ENCODE measurements at regions not wholly inside any gene's neighbourhood (a gene's known extent, or its start where the extent isn't known, plus 50 kb on each side); places are given as distances from the start of the nearest gene placed in this dataset.
A peak's percentile ranks its signal among the peaks of the same experiment; 100 is the strongest.
"Not testable (repeated sequence)": the region's sequence is repeated elsewhere in the genome, so short reads cannot be mapped to it uniquely, and the experiment has no call there.

GRCh38 chr1:112126598-112126997 lies 137.1 kb upstream of the KCND3 start:
- H3K4me3 ChIP-seq: no peak overlapping the region
- DNase-seq (ENCODE audit: low spot score in 2 of 2): no peak
- in situ Hi-C loops (cut with MboI; ENCODE audit: low sequenced_read_pairs): no loop called here
- no peaks in the 10 kb centered on the region for H3K27me3 ChIP-seq (ENCODE audit: low read depth)
- H3K9me3 ChIP-seq: no peaks in the 10 kb centered on the region
- H3K4me1 ChIP-seq: no peaks in the 10 kb centered on the region
- H3K36me3 ChIP-seq (replicated peaks): no peaks in the 10 kb centered on the region

GRCh38 chr1:112127606-112128005 lies 138.1 kb upstream of the KCND3 start:
- DNase-seq (ENCODE audit: low spot score in 2 of 2); in situ Hi-C loops (cut with MboI; ENCODE audit: low sequenced_read_pairs): not testable (repeated sequence)

GRCh38 chr1:112133487-112133886 lies 144.0 kb upstream of the KCND3 start:
- DNase-seq (ENCODE audit: low spot score in 2 of 2): no peak
- Histone ChIP-seq H3K4me3 (no peak overlapping the region), H3K27me3 (ENCODE audit: low read depth) (no peaks in the 10 kb centered on the region; the same call in 1 of the 2 replicates), H3K4me1 (no peaks in the 10 kb centered on the region), H3K9me3 (no peaks in the 10 kb centered on the region), H3K36me3 (replicated peaks) (no peaks in the 10 kb centered on the region)
- in situ Hi-C loops (cut with MboI; ENCODE audit: low sequenced_read_pairs): no loop called here

More at GRCh38 chr1:112127606-112128005, 138.1 kb upstream of the KCND3 start:
- H3K4me1 ChIP-seq; H3K4me3 ChIP-seq; H3K36me3 ChIP-seq (replicated peaks); H3K27me3 ChIP-seq (ENCODE audit: low read depth); H3K9me3 ChIP-seq: not testable (repeated sequence)

GRCh38 chr1:112140743-112141142 lies 151.3 kb upstream of the KCND3 start:
- no peak for DNase-seq (ENCODE audit: low spot score in 2 of 2)

GRCh38 chr1:112141301-112141700 lies 151.8 kb upstream of the KCND3 start:
- Histone ChIP-seq H3K4me3 (no peak overlapping the region), H3K27me3 (ENCODE audit: low read depth) (peaks cover 16% of the 10 kb centered on the region; the same call in 1 of the 2 replicates), H3K4me1 (no peaks in the 10 kb centered on the region), H3K9me3 (no peaks in the 10 kb centered on the region), H3K36me3 (replicated peaks) (no peaks in the 10 kb centered on the region)
- DNase-seq (ENCODE audit: low spot score in 2 of 2): no peak
- in situ Hi-C loops (cut with MboI; ENCODE audit: low sequenced_read_pairs): no loop called here

More at GRCh38 chr1:112140743-112141142, 151.3 kb upstream of the KCND3 start:
- Histone ChIP-seq H3K36me3 (replicated peaks) (no peaks in the 10 kb centered on the region), H3K27me3 (ENCODE audit: low read depth) (peaks cover 16% of the 10 kb centered on the region; the same call in 1 of the 2 replicates), H3K9me3 (no peaks in the 10 kb centered on the region), H3K4me1 (no peaks in the 10 kb centered on the region), H3K4me3 (no peak overlapping the region)
- in situ Hi-C loops (cut with MboI; ENCODE audit: low sequenced_read_pairs): no loop called here

GRCh38 chr1:112141923-112142322 lies 152.5 kb upstream of the KCND3 start:
- DNase-seq (ENCODE audit: low spot score in 2 of 2): no peak
- no peaks in the 10 kb centered on the region for H3K9me3 ChIP-seq
- H3K4me3 ChIP-seq: no peak overlapping the region
- in situ Hi-C loops (cut with MboI; ENCODE audit: low sequenced_read_pairs): no loop called here
- no peaks in the 10 kb centered on the region for H3K36me3 ChIP-seq (replicated peaks)
- no peaks in the 10 kb centered on the region for H3K4me1 ChIP-seq
- H3K27me3 ChIP-seq (ENCODE audit: low read depth): peaks cover 16% of the 10 kb centered on the region; the same call in 1 of the 2 replicates

GRCh38 chr1:112143871-112144441 lies 154.5 kb upstream of the KCND3 start:
- DNase-seq (ENCODE audit: low spot score in 2 of 2): no peak
- in situ Hi-C loops (cut with MboI; ENCODE audit: low sequenced_read_pairs): no loop called here
- Histone ChIP-seq H3K4me1 (no peaks in the 10 kb centered on the region), H3K9me3 (no peaks in the 10 kb centered on the region), H3K4me3 (no peak overlapping the region), H3K27me3 (ENCODE audit: low read depth) (peaks cover 16% of the 10 kb centered on the region; the same call in 1 of the 2 replicates), H3K36me3 (replicated peaks) (no peaks in the 10 kb centered on the region)

GRCh38 chr1:112144733-112145426 lies 155.4 kb upstream of the KCND3 start:
- Histone ChIP-seq H3K36me3 (replicated peaks) (no peaks in the 10 kb centered on the region), H3K9me3 (no peaks in the 10 kb centered on the region), H3K4me3 (no peak overlapping the region), H3K27me3 (ENCODE audit: low read depth) (peaks cover 16% of the 10 kb centered on the region; the same call in 1 of the 2 replicates), H3K4me1 (no peaks in the 10 kb centered on the region)
- in situ Hi-C loops (cut with MboI; ENCODE audit: low sequenced_read_pairs): no loop called here
- no peak for DNase-seq (ENCODE audit: low spot score in 2 of 2)

GRCh38 chr1:112146201-112146715 lies 156.8 kb upstream of the KCND3 start:
- H3K4me1 ChIP-seq: no peaks in the 10 kb centered on the region
- in situ Hi-C loops (cut with MboI; ENCODE audit: low sequenced_read_pairs): no loop called here
- H3K4me3 ChIP-seq: no peak overlapping the region
- H3K9me3 ChIP-seq: no peaks in the 10 kb centered on the region
- peaks cover 15% of the 10 kb centered on the region; the same call in 1 of the 2 replicates for H3K27me3 ChIP-seq (ENCODE audit: low read depth)
- H3K36me3 ChIP-seq (replicated peaks): no peaks in the 10 kb centered on the region
- DNase-seq (ENCODE audit: low spot score in 2 of 2): no peak

GRCh38 chr1:112160214-112160613 lies 170.7 kb upstream of the KCND3 start:
- H3K4me3 ChIP-seq; H3K9me3 ChIP-seq; in situ Hi-C loops (cut with MboI; ENCODE audit: low sequenced_read_pairs); H3K4me1 ChIP-seq; H3K36me3 ChIP-seq (replicated peaks); H3K27me3 ChIP-seq (ENCODE audit: low read depth); DNase-seq (ENCODE audit: low spot score in 2 of 2): not testable (repeated sequence)

- no peaks in the 10 kb centered on the region for H3K4me1 ChIP-seq
- in situ Hi-C loops (cut with MboI; ENCODE audit: low sequenced_read_pairs): no loop called here
- peaks cover 4% of the 10 kb centered on the region for H3K27me3 ChIP-seq (ENCODE audit: low read depth)
- H3K4me3 ChIP-seq: no peak overlapping the region
- DNase-seq (ENCODE audit: low spot score in 2 of 2): no peak
- H3K9me3 ChIP-seq: no peaks in the 10 kb centered on the region
- H3K36me3 ChIP-seq (replicated peaks): no peaks in the 10 kb centered on the region
Measured at GRCh38 chr1:112165375-112165774, 175.9 kb upstream of the KCND3 start.

- H3K4me1 ChIP-seq: no peaks in the 10 kb centered on the region
- peaks cover 2% of the 10 kb centered on the region for H3K27me3 ChIP-seq (ENCODE audit: low read depth)
- H3K9me3 ChIP-seq: no peaks in the 10 kb centered on the region
- in situ Hi-C loops (cut with MboI; ENCODE audit: low sequenced_read_pairs): no loop called here
- H3K36me3 ChIP-seq (replicated peaks): no peaks in the 10 kb centered on the region
- no peak overlapping the region for H3K4me3 ChIP-seq
- DNase-seq (ENCODE audit: low spot score in 2 of 2): no peak
Measured at GRCh38 chr1:112169517-112169916, 180.0 kb upstream of the KCND3 start.

GRCh38 chr1:112172294-112172882 lies 182.9 kb upstream of the KCND3 start:
- in situ Hi-C loops (cut with MboI; ENCODE audit: low sequenced_read_pairs): no loop called here
- Histone ChIP-seq H3K9me3 (no peaks in the 10 kb centered on the region), H3K4me3 (no peak overlapping the region), H3K36me3 (replicated peaks) (no peaks in the 10 kb centered on the region), H3K4me1 (no peaks in the 10 kb centered on the region), H3K27me3 (ENCODE audit: low read depth) (no peaks in the 10 kb centered on the region)
- DNase-seq (ENCODE audit: low spot score in 2 of 2): peak; percentile 24 to 68

GRCh38 chr1:112177314-112177713 lies 187.8 kb upstream of the KCND3 start:
- H3K9me3 ChIP-seq: no peaks in the 10 kb centered on the region
- no peaks in the 10 kb centered on the region for H3K36me3 ChIP-seq (replicated peaks)
- in situ Hi-C loops (cut with MboI; ENCODE audit: low sequenced_read_pairs): no loop called here
- H3K4me1 ChIP-seq: no peaks in the 10 kb centered on the region
- no peak for DNase-seq (ENCODE audit: low spot score in 2 of 2)
- H3K27me3 ChIP-seq (ENCODE audit: low read depth): no peaks in the 10 kb centered on the region
- no peak overlapping the region for H3K4me3 ChIP-seq
